SK-N-SH (cell line): ENCODE measurements at regions not wholly inside any gene's neighbourhood (a gene's known extent, or its start where the extent isn't known, plus 50 kb on each side); places are given as distances from the start of the nearest gene placed in this dataset.

Experiments
- CTCF ChIA-PET: fragments of 300-600, 350-600 bp; formaldehyde crosslinking; extraction: SDS; loops from one replicate; lab custom pipeline; 2021; lab: Yijun Ruan, JAX
- POLR2A ChIA-PET: fragments of 350-600 bp; sonication (Branson Sonifier 250); formaldehyde crosslinking; extraction: SDS; loops from one replicate; lab custom pipeline; 2020; ENCODE audit warnings: antibody characterized with exemption, inconsistent platforms; lab: Yijun Ruan, JAX
- DNase-seq: peaks from one replicate; pipeline ENCODE4 v3.0.0; 2012
- H2AFZ ChIP-seq: fragments of 200-600 bp; sonication (generic); 2 replicates; pipeline ENCODE4 v1.8.1; 2016; ENCODE audit warnings: antibody characterized with exemption, mild to moderate bottlenecking, low read depth
- H3F3A ChIP-seq: fragments of 200-600 bp; sonication (generic); replicated peaks from 2 replicates; pipeline ENCODE3; 2016; ENCODE audit warnings: antibody characterized with exemption, mild to moderate bottlenecking; ENCODE audit not compliant: insufficient read depth
- H3K27ac ChIP-seq, 2 experiments: fragments of 200-500 bp in 1 of 2; fragments of 200-600 bp in 1 of 2; sonication (Bioruptor generic) in 1 of 2; sonication (generic), shearing (Covaris generic) in 1 of 2; 2 replicates each; pipeline versions ENCODE4 v1.5.1 to v1.6.1; 2014 to 2016; ENCODE audit warnings: low read depth in 2 of 2, inconsistent platforms in 1 of 2, low read length in 1 of 2, mild to moderate bottlenecking in 1 of 2, mixed read lengths in 1 of 2
- H3K27me3 ChIP-seq: fragments of 200-600 bp; sonication (generic), shearing (Covaris generic); 2 replicates; pipeline ENCODE4 v1.6.1; 2016; ENCODE audit warnings: mixed run types; ENCODE audit not compliant: insufficient read depth
- H3K36me3 ChIP-seq, 2 experiments: fragments of 200-500 bp in 1 of 2; fragments of 200-600 bp in 1 of 2; sonication (Bioruptor generic) in 1 of 2; sonication (generic) in 1 of 2; replicated peaks in 1 of 2; 2 replicates each; pipeline versions ENCODE3 to v1.5.1; 2014 to 2016; ENCODE audit warnings: low read length in 1 of 2, mild to moderate bottlenecking in 1 of 2; ENCODE audit not compliant: insufficient read depth in 2 of 2, control insufficient read depth in 1 of 2
- H3K4me1 ChIP-seq, 2 experiments: fragments of 200-500 bp in 1 of 2; fragments of 200-600 bp in 1 of 2; sonication (Bioruptor generic) in 1 of 2; sonication (generic), shearing (Covaris generic) in 1 of 2; 2 replicates each; pipeline versions ENCODE4 v1.5.1 to v1.6.1; 2014 to 2016; ENCODE audit warnings: low read depth in 1 of 2, low read length in 1 of 2, mixed run types in 1 of 2; ENCODE audit not compliant: insufficient read depth in 2 of 2, control insufficient read depth in 1 of 2
- H3K4me2 ChIP-seq: fragments of 200-600 bp; sonication (generic), shearing (Covaris generic); 2 replicates; pipeline ENCODE4 v1.6.1; 2017; ENCODE audit warnings: mixed run types
- H3K4me3 ChIP-seq, 2 experiments: fragments of 200-500 bp in 1 of 2; fragments of 200-600 bp in 1 of 2; sonication (Bioruptor generic) in 1 of 2; sonication (generic), shearing (Covaris generic) in 1 of 2; 2 replicates each; pipeline versions ENCODE4 v1.5.1 to v1.8.1; 2014 to 2016; ENCODE audit warnings: low read depth in 2 of 2, inconsistent platforms in 1 of 2, low read length in 1 of 2, mild to moderate bottlenecking in 1 of 2, mixed read lengths in 1 of 2, moderate library complexity in 1 of 2
- H3K79me2 ChIP-seq: fragments of 200-600 bp; sonication (generic); 2 replicates; pipeline ENCODE4 v1.8.1; 2017; ENCODE audit warnings: mild to moderate bottlenecking; ENCODE audit not compliant: insufficient read depth
- H3K9ac ChIP-seq: fragments of 200-600 bp; sonication (generic); 2 replicates; pipeline ENCODE4 v1.6.1; 2017; ENCODE audit warnings: mixed run types
- H3K9me2 ChIP-seq: fragments of 200-600 bp; sonication (generic); 2 replicates; pipeline ENCODE4 v1.6.1; 2017; ENCODE audit warnings: mixed run types
- H3K9me3 ChIP-seq: fragments of 200-600 bp; sonication (generic); 2 replicates; pipeline ENCODE4 v1.6.1; 2017; ENCODE audit warnings: mixed run types, mild to moderate bottlenecking, moderate library complexity
- H4K20me1 ChIP-seq: fragments of 200-600 bp; sonication (generic); 2 replicates; pipeline ENCODE4 v1.6.1; 2017; ENCODE audit warnings: mild to moderate bottlenecking, mixed run types; ENCODE audit not compliant: insufficient read depth
- EZH2phosphoT487 ChIP-seq: fragments of 200-600 bp; sonication (generic); IDR thresholded peaks from 2 replicates; pipeline ENCODE4 v1.6.1; 2017; ENCODE audit warnings: low read depth, mixed run types, mild to moderate bottlenecking, antibody characterized with exemption, moderate library complexity, borderline replicate concordance
- FOSL2 ChIP-seq: IDR thresholded peaks from 2 replicates; pipeline ENCODE4 v1.4.0; 2012; ENCODE audit warnings: low read depth, mild to moderate bottlenecking, moderate library complexity, borderline replicate concordance
- FOXJ3 ChIP-seq: sonication (generic); formaldehyde crosslinking; IDR thresholded peaks from 2 replicates; pipeline ENCODE4 v1.5.1; 2020; ENCODE audit warnings: mild to moderate bottlenecking, missing genetic modification reagents
- GABPA ChIP-seq: IDR thresholded peaks from 2 replicates; pipeline ENCODE4 v1.4.0; 2012; ENCODE audit warnings: low read depth, mild to moderate bottlenecking
- MEF2A ChIP-seq: IDR thresholded peaks from 2 replicates; pipeline ENCODE4 v1.4.0; 2012; ENCODE audit warnings: low read depth, borderline replicate concordance
- NRF1 ChIP-seq: IDR thresholded peaks from 2 replicates; pipeline ENCODE4 v1.6.1; 2012; ENCODE audit warnings: low read depth, mild to moderate bottlenecking, low read length
- PBX3 ChIP-seq: IDR thresholded peaks from 2 replicates; pipeline ENCODE4; 2012
- RAD21 ChIP-seq: IDR thresholded peaks from 2 replicates; pipeline ENCODE4 v1.6.1; 2012; ENCODE audit warnings: mild to moderate bottlenecking, low read length
- RCOR1 ChIP-seq: fragments of 150-350 bp; IDR thresholded peaks from 2 replicates; pipeline ENCODE4 v1.6.1; 2017; ENCODE audit warnings: antibody characterized with exemption, low read length
- REST ChIP-seq: IDR thresholded peaks from 2 replicates; pipeline ENCODE4 v1.6.1; 2012; ENCODE audit warnings: mild to moderate bottlenecking, low read depth, low read length, moderate library complexity
- SIN3A ChIP-seq: IDR thresholded peaks from 2 replicates; pipeline ENCODE4 v1.6.1; 2012; ENCODE audit warnings: low read depth, mild to moderate bottlenecking, low read length, moderate library complexity, borderline replicate concordance
- TCF12 ChIP-seq: IDR thresholded peaks from 2 replicates; pipeline ENCODE4 v1.4.0; 2012
- TEAD4 ChIP-seq: IDR thresholded peaks from 2 replicates; pipeline ENCODE4 v1.4.0; 2012; ENCODE audit warnings: mild to moderate bottlenecking, borderline replicate concordance; ENCODE audit not compliant: insufficient read depth
- USF1 ChIP-seq: IDR thresholded peaks from 2 replicates; pipeline ENCODE4 v1.4.0; 2012; ENCODE audit warnings: low read depth, borderline replicate concordance
- YY1 ChIP-seq: IDR thresholded peaks from 2 replicates; pipeline ENCODE4 v1.4.0; 2012; ENCODE audit warnings: low read depth, mild to moderate bottlenecking
- WGBS: methylation state at CpG from one replicate; pipeline ENCODE4 v1.1.6; 2017; ENCODE audit warnings: low lambda C conversion rate; 5-methylcytosine and 5-hydroxymethylcytosine counted together

- Histone ChIP-seq H3K27me3 (no peaks in the 10 kb centered on the region), H3K4me1 (peaks cover 14 to 32% of the 10 kb centered on the region in 2 experiments; a peak in 3 of 4 replicates), H4K20me1 (no peaks in the 10 kb centered on the region), H3K36me3 (no peaks in the 10 kb centered on the region), H3K4me3 (no peak overlapping the region), H3K79me2 (no peaks in the 10 kb centered on the region; the same call in 1 of the 2 replicates), H3K4me2 (no peak overlapping the region), H3F3A (peaks cover 12% of the 10 kb centered on the region), H3K9ac (no peak overlapping the region), H3K9me3 (no peaks in the 10 kb centered on the region), H2AFZ (no peak overlapping the region), H3K9me2 (no peaks in the 10 kb centered on the region), H3K27ac (no peak overlapping the region)
- CTCF ChIA-PET = interaction anchor here (0.7 to 1.9 kb wide), 5 partner anchors 13 to 273 kb away, joined by 3 to 8 read pairs (median 3); no protein-coding TSS in a partner anchor
- POLR2A ChIA-PET = interaction anchor here (0.5 kb wide), 1 partner anchor 13 kb away, joined by 3 read pairs; no protein-coding TSS in a partner anchor
- WGBS = 82% methylated on average over 8 of the region's 8 CpGs
- TF ChIP-seq TEAD4 = no peak
- no peak for TF ChIP-seq REST
- TF ChIP-seq RCOR1 = no peak
- TF ChIP-seq SIN3A = no peak
- no peak for TF ChIP-seq USF1
- TF ChIP-seq PBX3 = no peak
- TF ChIP-seq MEF2A = no peak
- no peak for TF ChIP-seq NRF1
- no peak for TF ChIP-seq FOSL2
- TF ChIP-seq EZH2phosphoT487 = no peak
- no peak for TF ChIP-seq GABPA
- TF ChIP-seq TCF12 = no peak
- TF ChIP-seq RAD21 = no peak
- no peak for TF ChIP-seq YY1
- no peak for TF ChIP-seq FOXJ3
- TF ChIP-seq, all 33 proteins: peak for 0
- DNase-seq = no peak
Observed at GRCh38 chr2:47266939-47267710, 90.8 kb upstream of the CALM2 start.
